Caco-2 (cell line): ENCODE measurements at regions not wholly inside any gene's neighbourhood (a gene's known extent, or its start where the extent isn't known, plus 50 kb on each side); places are given as distances from the start of the nearest gene placed in this dataset.

ENCODE experiments used
- BruUV-seq: library from RNA; stranded (reverse); fragments of 400-500 nt; replicated peaks from 2 replicates; lab custom pipeline; 2021; lab: Mats Ljungman, UMichigan
- CTCF ChIA-PET: fragments of 300-600 bp; sonication (Branson Sonifier 250); formaldehyde crosslinking; loops from one replicate; lab custom pipeline; 2022; ENCODE audit warnings: antibody characterized with exemption; lab: Charles Lee
- POLR2A ChIA-PET: fragments of 300-600 bp; sonication (Branson Sonifier 250); formaldehyde crosslinking; loops from one replicate; lab custom pipeline; 2022; ENCODE audit warnings: antibody characterized with exemption; lab: Charles Lee
- DNase-seq, 2 experiments: peaks; one replicate each; pipeline versions ENCODE4 v3.0.0 to v3.0.0-alpha.2; 2020 to 2022
- H3K27me3 ChIP-seq: replicated peaks from 2 replicates; pipeline ENCODE4 v1.6.0; 2011; ENCODE audit warnings: low read length; ENCODE audit not compliant: control insufficient read depth, insufficient read depth
- H3K36me3 ChIP-seq: 2 replicates; pipeline ENCODE4 v1.5.1; 2011; ENCODE audit warnings: low read length; ENCODE audit not compliant: control insufficient read depth, insufficient read depth
- H3K4me1 ChIP-seq: fragments of 250-450 bp; sonication (Bioruptor Pico); 2 replicates; pipeline ENCODE4 v1.5.1; 2020; ENCODE audit warnings: mild to moderate bottlenecking
- H3K4me3 ChIP-seq: 2 replicates; pipeline ENCODE4 v1.5.1; 2011; ENCODE audit warnings: low read depth, mild to moderate bottlenecking, control low read depth, low read length
- H3K9me3 ChIP-seq: fragments of 250-450 bp; sonication (Bioruptor Pico); 2 replicates; pipeline ENCODE4 v1.5.1; 2020; ENCODE audit warnings: mild to moderate bottlenecking, moderate library complexity
- H3K27ac Mint-ChIP-seq: one replicate; pipeline ENCODE4 v1.8.0; 2022; ENCODE audit warnings: mixed read lengths; ENCODE audit not compliant: unreplicated experiment
- H3K27me3 Mint-ChIP-seq: one replicate; pipeline ENCODE4 v1.8.0; 2022; ENCODE audit warnings: mixed read lengths; ENCODE audit not compliant: insufficient read depth, unreplicated experiment
- H3K36me3 Mint-ChIP-seq: one replicate; pipeline ENCODE4 v1.8.0; 2022; ENCODE audit warnings: mild to moderate bottlenecking, mixed read lengths; ENCODE audit not compliant: insufficient read depth, unreplicated experiment
- H3K4me1 Mint-ChIP-seq: one replicate; pipeline ENCODE4 v1.8.0; 2022; ENCODE audit warnings: low read depth, mixed read lengths; ENCODE audit not compliant: unreplicated experiment
- H3K4me3 Mint-ChIP-seq: one replicate; pipeline ENCODE4 v1.8.0; 2022; ENCODE audit warnings: mild to moderate bottlenecking, moderate library complexity, mixed read lengths; ENCODE audit not compliant: unreplicated experiment
- H3K9me3 Mint-ChIP-seq: one replicate; pipeline ENCODE4 v1.8.0; 2022; ENCODE audit warnings: mixed read lengths; ENCODE audit not compliant: unreplicated experiment
- CTCF ChIP-seq, 2 experiments: fragments of 200-600 bp in 1 of 2; IDR thresholded peaks; 1 replicate in 1 of 2; 2 replicates in 1 of 2; pipeline versions ENCODE4 v1.5.1 to v1.8.0; 2011 to 2022; ENCODE audit warnings: antibody characterized with exemption in 1 of 2, control low read depth in 1 of 2, inconsistent platforms in 1 of 2, low read depth in 1 of 2, low read length in 1 of 2, mild to moderate bottlenecking in 1 of 2, moderate library complexity in 1 of 2; ENCODE audit not compliant: insufficient read depth in 1 of 2, severe bottlenecking in 1 of 2, unreplicated experiment in 1 of 2
- intact Hi-C: fragments of 100-400 bp; cut with micrococcal nuclease; formaldehyde crosslinking; loops from one replicate; pipeline ENCODE4 v1.10.0; 2022; ENCODE audit not compliant: unreplicated experiment

DNA sequence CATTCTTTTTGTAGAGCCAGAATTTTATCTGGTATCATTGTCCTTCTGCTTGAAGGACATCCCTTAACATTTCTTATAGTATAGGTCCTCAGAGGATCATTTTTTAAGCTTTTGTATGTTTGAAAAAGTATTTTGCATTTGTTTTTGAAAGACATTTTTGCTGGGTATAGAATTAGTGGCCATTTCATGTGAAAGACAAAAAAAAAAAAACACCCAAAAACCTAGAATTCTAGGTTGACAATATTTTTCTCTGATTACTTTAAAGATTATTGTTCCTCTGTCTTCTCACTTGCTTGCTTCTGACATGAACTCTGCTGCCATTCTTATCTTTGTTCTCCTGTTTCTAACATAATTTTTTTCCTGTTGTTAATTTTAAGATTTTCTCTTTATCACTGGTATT, 75.7 kb upstream of the SLC22A16 start:
- CTCF ChIA-PET = no interaction called here
- POLR2A ChIA-PET = no interaction called here
- no peak overlapping the region for H3K4me3 ChIP-seq

GRCh38 chr6:110551088-110551487, 74.7 kb upstream of the SLC22A16 start:
- intact Hi-C loops = no loop called here
- ChIA-PET CTCF (no interaction called here), POLR2A (no interaction called here)
- Mint-ChIP-seq H3K9me3 (peaks cover 10% of the 10 kb centered on the region), H3K36me3 (no peaks in the 10 kb centered on the region), H3K27me3 (no peaks in the 10 kb centered on the region), H3K4me3 (no peak overlapping the region), H3K4me1 (no peaks in the 10 kb centered on the region), H3K27ac (no peak overlapping the region)
- Histone ChIP-seq H3K36me3 (no peaks in the 10 kb centered on the region), H3K27me3 (no peaks in the 10 kb centered on the region), H3K9me3 (no peaks in the 10 kb centered on the region; the same call in 1 of the 2 replicates), H3K4me3 (no peak overlapping the region), H3K4me1 (no peaks in the 10 kb centered on the region)
- no peak for DNase-seq
- no peak for TF ChIP-seq CTCF (IDR thresholded peaks at IDR 0.05; ENCODE audit: insufficient read depth in 1 of 2, low read depth in 1 of 2, low read length in 1 of 2, severe bottlenecking in 1 of 2, unreplicated experiment in 1 of 2)
- BruUV-seq = no TSS peak

More for the DNA sequence above, 75.7 kb upstream of the SLC22A16 start:
- no peak for DNase-seq
- Mint-ChIP-seq H3K4me1 (no peaks in the 10 kb centered on the region), H3K9me3 (peaks cover 10% of the 10 kb centered on the region), H3K27me3 (no peaks in the 10 kb centered on the region), H3K4me3 (no peak overlapping the region), H3K27ac (no peak overlapping the region), H3K36me3 (no peaks in the 10 kb centered on the region)
- Histone ChIP-seq H3K4me1 (no peaks in the 10 kb centered on the region), H3K36me3 (no peaks in the 10 kb centered on the region), H3K27me3 (no peaks in the 10 kb centered on the region), H3K9me3 (no peaks in the 10 kb centered on the region; the same call in 1 of the 2 replicates)
- intact Hi-C loops = no loop called here
- TF ChIP-seq CTCF (IDR thresholded peaks at IDR 0.05; ENCODE audit: insufficient read depth in 1 of 2, low read depth in 1 of 2, low read length in 1 of 2, severe bottlenecking in 1 of 2, unreplicated experiment in 1 of 2) = no peak
- no TSS peak for BruUV-seq

GRCh38 chr6:110550353-110550752, 73.9 kb upstream of the SLC22A16 start:
- BruUV-seq = no TSS peak
- no peak overlapping the region for H3K27ac Mint-ChIP-seq
- no peaks in the 10 kb centered on the region for H3K4me1 ChIP-seq
- no peak overlapping the region for H3K4me3 ChIP-seq
- H3K4me1 Mint-ChIP-seq = no peaks in the 10 kb centered on the region
- H3K36me3 Mint-ChIP-seq = no peaks in the 10 kb centered on the region
- no peak for TF ChIP-seq CTCF (IDR thresholded peaks at IDR 0.05; ENCODE audit: insufficient read depth in 1 of 2, low read depth in 1 of 2, low read length in 1 of 2, severe bottlenecking in 1 of 2, unreplicated experiment in 1 of 2)
- no peaks in the 10 kb centered on the region for H3K27me3 Mint-ChIP-seq
- no peak for DNase-seq
- ChIA-PET POLR2A (no interaction called here), CTCF (no interaction called here)
- H3K27me3 ChIP-seq = no peaks in the 10 kb centered on the region
- no peaks in the 10 kb centered on the region; the same call in 1 of the 2 replicates for H3K9me3 ChIP-seq
- intact Hi-C loops = no loop called here
- no peaks in the 10 kb centered on the region for H3K36me3 ChIP-seq
- no peak overlapping the region for H3K4me3 Mint-ChIP-seq
- peaks cover 13% of the 10 kb centered on the region for H3K9me3 Mint-ChIP-seq
